ENCODE measurements at regions not wholly inside any gene's neighbourhood (a gene's known extent, or its start where the extent isn't known, plus 50 kb on each side); places are given as distances from the start of the nearest gene placed in this dataset.

GRCh38 chr14:98369344-98369743 is 902.7 kb downstream of the BCL11B start:
- TF ChIP-seq CTCF (IDR thresholded peaks at IDR 0.05; ENCODE audit: control extremely low read depth, extremely low read depth), result no peak
- H3K36me3 ChIP-seq (ENCODE audit: control insufficient read depth in 4 of 4, insufficient read depth in 4 of 4, low read length in 4 of 4), result no peaks in the 10 kb centered on the region
- H3K27me3 ChIP-seq (ENCODE audit: control insufficient read depth in 3 of 3, insufficient read depth in 3 of 3, low read length in 2 of 3), result no peaks in the 10 kb centered on the region
- H3K4me1 ChIP-seq (ENCODE audit: control insufficient read depth in 5 of 5, insufficient read depth in 5 of 5, low read length in 5 of 5), result no peaks in the 10 kb centered on the region
- no peak overlapping the region for H3K9ac ChIP-seq (ENCODE audit: insufficient read depth in 1 of 2, low read length in 2 of 2)
- DNase-seq (no peak), ATAC-seq (ENCODE audit: insufficient read depth, low FRiP score) (no peak)
- no peak overlapping the region for H3K4me3 ChIP-seq
- 56 to 64% methylated on average over 2 of the region's 2 CpGs for WGBS, 2 donors
- peaks cover 0 to 3% (median 0%) of the 10 kb centered on the region in 4 donors for H3K9me3 ChIP-seq (ENCODE audit: control insufficient read depth in 4 of 4, insufficient read depth in 3 of 4, low read length in 3 of 4)
- no peak overlapping the region for H3K27ac ChIP-seq (ENCODE audit: low read depth in 1 of 2, low read length in 1 of 2)

- DNase-seq (peak in 1 of 3 donors; percentile 1), ATAC-seq (ENCODE audit: insufficient read depth, low FRiP score) (no peak)
- no peaks in the 10 kb centered on the region for H3K27me3 ChIP-seq (ENCODE audit: control insufficient read depth in 3 of 3, insufficient read depth in 3 of 3, low read length in 2 of 3)
- H3K9ac ChIP-seq (ENCODE audit: insufficient read depth in 1 of 2, low read length in 2 of 2), result no peak overlapping the region
- no peaks in the 10 kb centered on the region for H3K36me3 ChIP-seq (ENCODE audit: control insufficient read depth in 4 of 4, insufficient read depth in 4 of 4, low read length in 4 of 4)
- no peak overlapping the region for H3K4me3 ChIP-seq
- whole genome bisulfite sequencing, 2 donors, result 61 to 79% methylated on average over 6 of the region's 6 CpGs
- no peak for TF ChIP-seq CTCF (IDR thresholded peaks at IDR 0.05; ENCODE audit: control extremely low read depth, extremely low read depth)
- H3K27ac ChIP-seq (ENCODE audit: low read depth in 1 of 2, low read length in 1 of 2), result no peak overlapping the region
- no peaks in the 10 kb centered on the region for H3K4me1 ChIP-seq (ENCODE audit: control insufficient read depth in 5 of 5, insufficient read depth in 5 of 5, low read length in 5 of 5)
- H3K9me3 ChIP-seq (ENCODE audit: control insufficient read depth in 4 of 4, insufficient read depth in 3 of 4, low read length in 3 of 4), result peaks cover 0 to 3% (median 0%) of the 10 kb centered on the region in 4 donors
Observed at GRCh38 chr14:98370352-98370751, 901.6 kb downstream of the BCL11B start.

GRCh38 chr14:98371141-98371540 is 900.9 kb downstream of the BCL11B start:
- WGBS, 2 donors, result 78 to 88% methylated on average over 4 of the region's 4 CpGs
- Histone ChIP-seq H3K36me3 (ENCODE audit: control insufficient read depth in 4 of 4, insufficient read depth in 4 of 4, low read length in 4 of 4) (no peaks in the 10 kb centered on the region), H3K9me3 (ENCODE audit: control insufficient read depth in 4 of 4, insufficient read depth in 3 of 4, low read length in 3 of 4) (peaks cover 0 to 3% (median 0%) of the 10 kb centered on the region in 4 donors), H3K4me1 (ENCODE audit: control insufficient read depth in 5 of 5, insufficient read depth in 5 of 5, low read length in 5 of 5) (no peaks in the 10 kb centered on the region), H3K27ac (ENCODE audit: low read depth in 1 of 2, low read length in 1 of 2) (no peak overlapping the region), H3K4me3 (no peak overlapping the region), H3K27me3 (ENCODE audit: control insufficient read depth in 3 of 3, insufficient read depth in 3 of 3, low read length in 2 of 3) (no peaks in the 10 kb centered on the region), H3K9ac (ENCODE audit: insufficient read depth in 1 of 2, low read length in 2 of 2) (no peak overlapping the region)
- ATAC-seq (ENCODE audit: insufficient read depth, low FRiP score) (no peak), DNase-seq (no peak)
- TF ChIP-seq CTCF (IDR thresholded peaks at IDR 0.05; ENCODE audit: control extremely low read depth, extremely low read depth), result no peak

GRCh38 chr14:98374136-98374535 is 897.9 kb downstream of the BCL11B start:
- Histone ChIP-seq H3K27me3 (ENCODE audit: control insufficient read depth in 3 of 3, insufficient read depth in 3 of 3, low read length in 2 of 3) (no peaks in the 10 kb centered on the region), H3K9me3 (ENCODE audit: control insufficient read depth in 4 of 4, insufficient read depth in 3 of 4, low read length in 3 of 4) (no peaks in the 10 kb centered on the region), H3K4me3 (no peak overlapping the region), H3K27ac (ENCODE audit: low read depth in 1 of 2, low read length in 1 of 2) (no peak overlapping the region), H3K4me1 (ENCODE audit: control insufficient read depth in 5 of 5, insufficient read depth in 5 of 5, low read length in 5 of 5) (no peaks in the 10 kb centered on the region), H3K9ac (ENCODE audit: insufficient read depth in 1 of 2, low read length in 2 of 2) (no peak overlapping the region), H3K36me3 (ENCODE audit: control insufficient read depth in 4 of 4, insufficient read depth in 4 of 4, low read length in 4 of 4) (no peaks in the 10 kb centered on the region)
- no peak for TF ChIP-seq CTCF (IDR thresholded peaks at IDR 0.05; ENCODE audit: control extremely low read depth, extremely low read depth)
- DNase-seq, result no peak
- WGBS, 2 donors, result 64 to 65% methylated on average over 10 of the region's 10 CpGs
- no peak for ATAC-seq (ENCODE audit: insufficient read depth, low FRiP score)

Data from lung (tissue), 11 donors.